Liver (tissue), 8 donors: ENCODE measurements at regions not wholly inside any gene's neighbourhood (a gene's known extent, or its start where the extent isn't known, plus 50 kb on each side); places are given as distances from the start of the nearest gene placed in this dataset.
"Not testable (repeated sequence)": the region's sequence is repeated elsewhere in the genome, so short reads cannot be mapped to it uniquely, and the experiment has no call there.

Experiments used
- DNase-seq: peaks from one replicate; pipeline ENCODE4 v3.0.0-alpha.2; 2017; ENCODE audit warnings: low spot score
- H3K27ac ChIP-seq, 2 donors: one replicate each; pipeline ENCODE4 v1.7.0; 2013; ENCODE audit warnings: inconsistent platforms in 2 of 2, low read length in 2 of 2, control low read depth in 1 of 2, low read depth in 1 of 2, mild to moderate bottlenecking in 1 of 2
- H3K27me3 ChIP-seq, 4 donors: one replicate each; pipeline versions ENCODE4 v1.6.1 to v1.7.0; 2013; ENCODE audit warnings: low read length in 3 of 4, inconsistent platforms in 1 of 4, mild to moderate bottlenecking in 1 of 4, moderate library complexity in 1 of 4; ENCODE audit not compliant: control insufficient read depth in 4 of 4, insufficient read depth in 4 of 4
- H3K36me3 ChIP-seq, 4 donors: one replicate each; pipeline versions ENCODE4 v1.6.1 to v1.7.0; 2013; ENCODE audit warnings: low read length in 3 of 4, mild to moderate bottlenecking in 3 of 4, low read depth in 1 of 4, moderate library complexity in 1 of 4; ENCODE audit not compliant: control insufficient read depth in 4 of 4, insufficient read depth in 3 of 4
- H3K4me1 ChIP-seq, 4 donors: one replicate each; pipeline versions ENCODE4 v1.6.1 to v1.7.0; 2013; ENCODE audit warnings: low read length in 3 of 4, mild to moderate bottlenecking in 3 of 4, moderate library complexity in 1 of 4; ENCODE audit not compliant: control insufficient read depth in 4 of 4, insufficient read depth in 4 of 4
- H3K4me3 ChIP-seq, 3 donors: one replicate each; pipeline versions ENCODE4 v1.6.1 to v1.7.0; 2013; ENCODE audit warnings: low read length in 3 of 3, control low read depth in 1 of 3, low read depth in 1 of 3, mild to moderate bottlenecking in 1 of 3
- H3K9ac ChIP-seq, 2 donors: one replicate each; pipeline ENCODE4 v1.7.0; 2013; ENCODE audit warnings: low read length in 2 of 2, mild to moderate bottlenecking in 2 of 2, moderate library complexity in 2 of 2, control low read depth in 1 of 2, low read depth in 1 of 2
- H3K9me3 ChIP-seq, 4 donors: one replicate each; pipeline versions ENCODE4 v1.6.1 to v1.7.0; 2013; ENCODE audit warnings: low read length in 3 of 4; ENCODE audit not compliant: control insufficient read depth in 4 of 4
- FOXA1 ChIP-seq: IDR thresholded peaks from 2 replicates; pipeline ENCODE4 v1.6.1; 2016; ENCODE audit warnings: antibody characterized with exemption
- FOXA2 ChIP-seq: IDR thresholded peaks from 2 replicates; pipeline ENCODE4 v1.6.1; 2016; ENCODE audit warnings: antibody characterized with exemption
- GABPA ChIP-seq, 2 donors: IDR thresholded peaks in 1 of 2; conservative IDR thresholded peaks in 1 of 2; 2 replicates each; pipeline ENCODE4 v1.6.1; 2016; ENCODE audit warnings: antibody characterized with exemption in 2 of 2, mild to moderate bottlenecking in 1 of 2, moderate library complexity in 1 of 2
- HNF4A ChIP-seq, 2 donors: conservative IDR thresholded peaks; 2 replicates each; pipeline ENCODE4 v1.6.1; 2016; ENCODE audit warnings: antibody characterized with exemption in 2 of 2, mild to moderate bottlenecking in 2 of 2
- HNF4G ChIP-seq: IDR thresholded peaks from 2 replicates; pipeline ENCODE4 v1.6.1; 2016; ENCODE audit warnings: antibody characterized with exemption
- NR2F2 ChIP-seq: IDR thresholded peaks from 2 replicates; pipeline ENCODE4 v1.6.1; 2016; ENCODE audit warnings: antibody characterized with exemption
- RAD21 ChIP-seq, 2 donors: IDR thresholded peaks; 2 replicates each; pipeline ENCODE4 v1.6.1; 2016; ENCODE audit warnings: antibody characterized with exemption in 2 of 2, mild to moderate bottlenecking in 2 of 2
- RXRA ChIP-seq, 2 donors: IDR thresholded peaks; 2 replicates each; pipeline ENCODE4 v1.6.1; 2017 to 2018; ENCODE audit warnings: antibody characterized with exemption in 2 of 2, mild to moderate bottlenecking in 1 of 2
- SP1 ChIP-seq: IDR thresholded peaks from 2 replicates; pipeline ENCODE4 v1.6.1; 2018; ENCODE audit warnings: antibody characterized with exemption, mild to moderate bottlenecking
- TAF1 ChIP-seq: conservative IDR thresholded peaks from 2 replicates; pipeline ENCODE4 v1.6.1; 2016; ENCODE audit warnings: antibody characterized with exemption, mild to moderate bottlenecking
- WGBS: extraction: QIAGEN DNeasy Blood & Tissue Kit; methylation state at CpG from one replicate; pipeline ENCODE4 v1.1.7; 2013; 5-methylcytosine and 5-hydroxymethylcytosine counted together
- TF ChIP-seq, protein P1 (sequence below): IDR thresholded peaks from 2 replicates; pipeline ENCODE4 v1.6.1; 2016; ENCODE audit warnings: antibody characterized with exemption
- TF ChIP-seq, protein P2 (sequence below): IDR thresholded peaks from 2 replicates; pipeline ENCODE4 v1.6.1; 2016; ENCODE audit warnings: antibody characterized with exemption
- TF ChIP-seq, protein P3 (sequence below): IDR thresholded peaks from 2 replicates; pipeline ENCODE4 v1.6.1; 2016; ENCODE audit warnings: antibody characterized with exemption
- TF ChIP-seq, protein P4 (sequence below): IDR thresholded peaks from 2 replicates; pipeline ENCODE4 v1.6.1; 2016; ENCODE audit warnings: antibody characterized with exemption, mild to moderate bottlenecking
- TF ChIP-seq, protein P5 (sequence below): fragments of 150-350 bp; IDR thresholded peaks from 2 replicates; pipeline ENCODE4 v1.5.1; 2017; ENCODE audit warnings: improper control_type of control experiment, low read depth, low read length; ENCODE audit not compliant: missing input control
- donor health status: healthy.
- donor health status: healthy.
- donor health status: healthy.
- donor health status: healthy.
- donor health status: healthy.

DNA sequence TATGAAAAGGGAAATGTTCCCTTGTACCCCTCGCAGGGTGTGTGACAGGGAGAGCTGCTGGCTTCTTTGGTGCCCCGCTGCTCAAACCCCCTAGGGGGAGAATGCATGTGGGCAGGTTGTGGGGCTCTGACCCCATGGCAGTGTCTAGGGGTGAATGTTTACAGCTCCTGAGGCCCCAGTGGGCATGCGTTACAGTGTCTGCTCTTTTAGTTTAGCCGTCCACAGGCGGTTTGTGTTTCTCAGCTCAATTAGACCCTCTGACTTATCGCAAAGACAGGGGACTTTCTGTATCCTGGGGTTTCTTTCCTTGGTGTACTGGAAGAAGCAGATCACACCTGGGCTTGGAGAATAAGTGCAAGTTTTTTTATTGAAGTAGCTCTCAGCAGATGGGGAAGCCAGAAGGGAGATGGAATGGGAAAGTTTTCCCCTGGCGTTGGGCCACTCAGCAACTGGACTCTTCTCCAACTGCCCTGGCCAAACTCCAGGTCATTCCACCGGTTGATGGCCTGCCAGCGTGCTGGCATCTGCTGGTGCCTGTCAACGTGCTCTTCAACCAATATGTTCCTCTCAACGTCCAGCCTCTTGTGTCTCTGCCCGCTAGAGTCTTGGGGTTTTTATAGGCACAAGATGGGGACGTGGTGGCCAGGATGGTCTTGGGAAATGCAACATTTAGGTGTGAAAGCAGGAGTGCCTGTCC lies 720.9 kb downstream of the FSCB start:
- Histone ChIP-seq H3K36me3 (no peaks in the 10 kb centered on the region), H3K27ac (peak overlapping the region in 1 of 2 donors; percentile 46), H3K4me3 (no peak overlapping the region), H3K27me3 (no peaks in the 10 kb centered on the region), H3K9me3 (no peaks in the 10 kb centered on the region), H3K9ac (no peak overlapping the region), H3K4me1 (peaks cover 0 to 13% (median 11%) of the 10 kb centered on the region in 4 donors)
- no peak for DNase-seq
- TF ChIP-seq HNF4A (conservative IDR thresholded peaks at IDR 0.05) (peak; percentile 68 to 73), SP1 (peak; percentile 26), RXRA (IDR thresholded peaks at IDR 0.05) (peak; percentile 74 to 79), FOXA2 (peak; percentile 61), RAD21 (IDR thresholded peaks at IDR 0.05) (peak; percentile 62 to 67), TAF1 (no peak), FOXA1 (peak; percentile 66)
- TF ChIP-seq, protein P1, sequence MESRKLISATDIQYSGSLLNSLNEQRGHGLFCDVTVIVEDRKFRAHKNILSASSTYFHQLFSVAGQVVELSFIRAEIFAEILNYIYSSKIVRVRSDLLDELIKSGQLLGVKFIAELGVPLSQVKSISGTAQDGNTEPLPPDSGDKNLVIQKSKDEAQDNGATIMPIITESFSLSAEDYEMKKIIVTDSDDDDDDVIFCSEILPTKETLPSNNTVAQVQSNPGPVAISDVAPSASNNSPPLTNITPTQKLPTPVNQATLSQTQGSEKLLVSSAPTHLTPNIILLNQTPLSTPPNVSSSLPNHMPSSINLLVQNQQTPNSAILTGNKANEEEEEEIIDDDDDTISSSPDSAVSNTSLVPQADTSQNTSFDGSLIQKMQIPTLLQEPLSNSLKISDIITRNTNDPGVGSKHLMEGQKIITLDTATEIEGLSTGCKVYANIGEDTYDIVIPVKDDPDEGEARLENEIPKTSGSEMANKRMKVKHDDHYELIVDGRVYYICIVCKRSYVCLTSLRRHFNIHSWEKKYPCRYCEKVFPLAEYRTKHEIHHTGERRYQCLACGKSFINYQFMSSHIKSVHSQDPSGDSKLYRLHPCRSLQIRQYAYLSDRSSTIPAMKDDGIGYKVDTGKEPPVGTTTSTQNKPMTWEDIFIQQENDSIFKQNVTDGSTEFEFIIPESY = no peak
- TF ChIP-seq, protein P2, sequence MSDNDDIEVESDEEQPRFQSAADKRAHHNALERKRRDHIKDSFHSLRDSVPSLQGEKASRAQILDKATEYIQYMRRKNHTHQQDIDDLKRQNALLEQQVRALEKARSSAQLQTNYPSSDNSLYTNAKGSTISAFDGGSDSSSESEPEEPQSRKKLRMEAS = peak; percentile 66
- TF ChIP-seq, protein P3, sequence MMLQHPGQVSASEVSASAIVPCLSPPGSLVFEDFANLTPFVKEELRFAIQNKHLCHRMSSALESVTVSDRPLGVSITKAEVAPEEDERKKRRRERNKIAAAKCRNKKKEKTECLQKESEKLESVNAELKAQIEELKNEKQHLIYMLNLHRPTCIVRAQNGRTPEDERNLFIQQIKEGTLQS = no peak
- WGBS = 57% methylated on average over 13 of the region's 13 CpGs

DNA sequence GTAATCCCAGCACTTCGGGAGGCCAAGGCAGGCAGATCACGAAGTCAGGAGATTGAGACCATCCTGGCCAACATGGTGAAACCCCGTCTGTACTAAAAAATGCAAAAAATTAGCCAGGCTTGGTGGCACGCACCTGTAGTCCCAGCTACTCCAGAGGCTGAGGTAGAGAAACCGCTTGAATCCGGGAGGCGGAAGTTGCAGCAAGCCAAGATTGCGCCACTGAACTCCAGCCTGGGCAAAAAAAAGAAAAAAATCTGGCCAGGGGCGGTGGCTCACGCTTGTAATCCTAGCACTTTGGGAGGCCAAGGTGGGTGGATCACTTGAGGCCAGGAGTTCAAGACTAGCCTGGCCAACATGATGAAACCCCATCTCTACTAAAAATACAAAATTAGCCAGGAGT lies 722.7 kb downstream of the FSCB start:
- not testable (repeated sequence) for H3K4me3 ChIP-seq, H3K9me3 ChIP-seq, H3K27ac ChIP-seq, H3K36me3 ChIP-seq, H3K9ac ChIP-seq, DNase-seq, H3K27me3 ChIP-seq
- H3K4me1 ChIP-seq = peaks cover 0 to 22% (median 18%) of the 10 kb centered on the region in 4 donors
- WGBS = 92% methylated on average over 10 of the region's 10 CpGs

DNA sequence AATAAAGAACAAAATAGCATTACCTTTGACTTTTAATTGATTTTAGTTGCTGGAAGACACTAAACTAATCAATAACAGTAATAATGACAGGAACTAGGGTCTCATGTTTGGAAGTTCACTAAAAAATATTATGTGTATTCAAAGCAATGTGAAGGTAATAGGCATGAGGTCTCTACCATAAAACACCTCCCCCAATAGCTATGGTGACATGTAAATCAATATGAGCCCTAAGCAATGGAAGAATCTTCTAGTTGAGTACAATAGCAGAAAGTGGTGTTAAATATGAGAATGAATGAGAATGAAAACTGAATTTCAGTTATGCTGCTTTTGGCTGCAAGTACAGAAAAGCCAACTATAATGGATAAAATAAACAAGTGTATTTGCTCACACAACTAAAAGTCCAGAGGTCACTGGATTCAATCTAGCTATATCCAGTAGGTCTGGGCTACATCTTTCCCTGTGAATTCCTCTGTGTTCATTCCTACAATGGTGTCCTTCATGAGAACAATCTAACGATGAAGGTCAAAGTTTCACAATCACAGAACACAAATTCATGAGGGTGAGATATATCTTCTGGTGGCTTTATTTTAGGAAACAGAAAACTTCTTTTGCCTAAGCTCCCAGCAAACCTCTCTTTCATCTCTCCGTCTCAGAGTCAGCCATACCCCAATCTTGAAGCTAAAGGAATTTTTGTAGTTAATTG lies 728.0 kb downstream of the FSCB start:
- H3K27ac ChIP-seq = peak overlapping the region; percentile 74 to 76
- H3K9me3 ChIP-seq = no peaks in the 10 kb centered on the region
- no peak overlapping the region for H3K4me3 ChIP-seq
- H3K36me3 ChIP-seq = no peaks in the 10 kb centered on the region
- no peak for DNase-seq
- no peak overlapping the region for H3K9ac ChIP-seq
- H3K4me1 ChIP-seq = peaks cover 2 to 19% (median 17%) of the 10 kb centered on the region in 4 donors
- WGBS = 51% methylated on average over 2 of the region's 2 CpGs
- H3K27me3 ChIP-seq = no peaks in the 10 kb centered on the region
- TF ChIP-seq, protein P4, sequence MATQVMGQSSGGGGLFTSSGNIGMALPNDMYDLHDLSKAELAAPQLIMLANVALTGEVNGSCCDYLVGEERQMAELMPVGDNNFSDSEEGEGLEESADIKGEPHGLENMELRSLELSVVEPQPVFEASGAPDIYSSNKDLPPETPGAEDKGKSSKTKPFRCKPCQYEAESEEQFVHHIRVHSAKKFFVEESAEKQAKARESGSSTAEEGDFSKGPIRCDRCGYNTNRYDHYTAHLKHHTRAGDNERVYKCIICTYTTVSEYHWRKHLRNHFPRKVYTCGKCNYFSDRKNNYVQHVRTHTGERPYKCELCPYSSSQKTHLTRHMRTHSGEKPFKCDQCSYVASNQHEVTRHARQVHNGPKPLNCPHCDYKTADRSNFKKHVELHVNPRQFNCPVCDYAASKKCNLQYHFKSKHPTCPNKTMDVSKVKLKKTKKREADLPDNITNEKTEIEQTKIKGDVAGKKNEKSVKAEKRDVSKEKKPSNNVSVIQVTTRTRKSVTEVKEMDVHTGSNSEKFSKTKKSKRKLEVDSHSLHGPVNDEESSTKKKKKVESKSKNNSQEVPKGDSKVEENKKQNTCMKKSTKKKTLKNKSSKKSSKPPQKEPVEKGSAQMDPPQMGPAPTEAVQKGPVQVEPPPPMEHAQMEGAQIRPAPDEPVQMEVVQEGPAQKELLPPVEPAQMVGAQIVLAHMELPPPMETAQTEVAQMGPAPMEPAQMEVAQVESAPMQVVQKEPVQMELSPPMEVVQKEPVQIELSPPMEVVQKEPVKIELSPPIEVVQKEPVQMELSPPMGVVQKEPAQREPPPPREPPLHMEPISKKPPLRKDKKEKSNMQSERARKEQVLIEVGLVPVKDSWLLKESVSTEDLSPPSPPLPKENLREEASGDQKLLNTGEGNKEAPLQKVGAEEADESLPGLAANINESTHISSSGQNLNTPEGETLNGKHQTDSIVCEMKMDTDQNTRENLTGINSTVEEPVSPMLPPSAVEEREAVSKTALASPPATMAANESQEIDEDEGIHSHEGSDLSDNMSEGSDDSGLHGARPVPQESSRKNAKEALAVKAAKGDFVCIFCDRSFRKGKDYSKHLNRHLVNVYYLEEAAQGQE = peak; percentile 38
- TF ChIP-seq TAF1 = no peak
- peak in 1 of 2 donors; percentile 47 for TF ChIP-seq RXRA (IDR thresholded peaks at IDR 0.05)
- no peak for TF ChIP-seq GABPA (IDR thresholded peaks at IDR 0.05 in 1 of 2, conservative IDR thresholded peaks at IDR 0.05 in 1 of 2)
- peak; percentile 55 for TF ChIP-seq HNF4G
- TF ChIP-seq FOXA1 = peak; percentile 49
- TF ChIP-seq, protein P2 = no peak
- TF ChIP-seq RAD21 (IDR thresholded peaks at IDR 0.05) = peak in 1 of 2 donors; percentile 12
- peak; percentile 72 for TF ChIP-seq SP1
- TF ChIP-seq, protein P5, sequence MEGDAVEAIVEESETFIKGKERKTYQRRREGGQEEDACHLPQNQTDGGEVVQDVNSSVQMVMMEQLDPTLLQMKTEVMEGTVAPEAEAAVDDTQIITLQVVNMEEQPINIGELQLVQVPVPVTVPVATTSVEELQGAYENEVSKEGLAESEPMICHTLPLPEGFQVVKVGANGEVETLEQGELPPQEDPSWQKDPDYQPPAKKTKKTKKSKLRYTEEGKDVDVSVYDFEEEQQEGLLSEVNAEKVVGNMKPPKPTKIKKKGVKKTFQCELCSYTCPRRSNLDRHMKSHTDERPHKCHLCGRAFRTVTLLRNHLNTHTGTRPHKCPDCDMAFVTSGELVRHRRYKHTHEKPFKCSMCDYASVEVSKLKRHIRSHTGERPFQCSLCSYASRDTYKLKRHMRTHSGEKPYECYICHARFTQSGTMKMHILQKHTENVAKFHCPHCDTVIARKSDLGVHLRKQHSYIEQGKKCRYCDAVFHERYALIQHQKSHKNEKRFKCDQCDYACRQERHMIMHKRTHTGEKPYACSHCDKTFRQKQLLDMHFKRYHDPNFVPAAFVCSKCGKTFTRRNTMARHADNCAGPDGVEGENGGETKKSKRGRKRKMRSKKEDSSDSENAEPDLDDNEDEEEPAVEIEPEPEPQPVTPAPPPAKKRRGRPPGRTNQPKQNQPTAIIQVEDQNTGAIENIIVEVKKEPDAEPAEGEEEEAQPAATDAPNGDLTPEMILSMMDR = no peak
- TF ChIP-seq, protein P1 = peak; percentile 53
- peak; percentile 21 for TF ChIP-seq NR2F2
- TF ChIP-seq HNF4A (conservative IDR thresholded peaks at IDR 0.05) = peak; percentile 82 to 84
